ENCODE measurements at regions not wholly inside any gene's neighbourhood (a gene's known extent, or its start where the extent isn't known, plus 50 kb on each side); places are given as distances from the start of the nearest gene placed in this dataset.

GRCh38 chr2:8239531-8240088, 442.2 kb upstream of the ID2 start:
- in situ Hi-C loops (cut with MboI; ENCODE audit: low pct_ligation_motif_present in 1 of 4, low pct_unique_long_range_greater_than_20kb in 1 of 4, low sequenced_read_pairs in 3 of 4) (no loop called here), intact Hi-C loops (cut with DNase I; ENCODE audit: low total_unique reads) (loop anchor here (10.0 kb wide), 1 partner anchor 55 kb away; no protein-coding TSS in a partner anchor)
- Histone ChIP-seq H3K27me3 (no peaks in the 10 kb centered on the region), H3K36me3 (no peaks in the 10 kb centered on the region), H3K27ac (peak overlapping the region in 1 of 4 donors; percentile 19), H3K4me1 (peaks cover 9 to 30% (median 16%) of the 10 kb centered on the region in 4 donors), H3K4me3 (no peak overlapping the region), H3K9me3 (no peaks in the 10 kb centered on the region)
- DNase-seq, result no peak
- 10 to 41% methylated on average over 2 to 5 of the region's 5 CpGs for WGBS, 2 donors (ENCODE audit: low coverage in 1 of 2)
- TF ChIP-seq POLR2A (IDR thresholded peaks at IDR 0.05), result no peak
- TF ChIP-seq EP300 (IDR thresholded peaks at IDR 0.05; ENCODE audit: low read depth), result no peak
- TF ChIP-seq CTCF (IDR thresholded peaks at IDR 0.05), result no peak
- no peak for TF ChIP-seq POLR2AphosphoS5 (IDR thresholded peaks at IDR 0.05)

GRCh38 chr2:8241317-8241716, 440.5 kb upstream of the ID2 start:
- WGBS, 2 donors (ENCODE audit: low coverage in 1 of 2), result 42 to 60% methylated on average over 2 to 3 of the region's 3 CpGs
- intact Hi-C loops (cut with DNase I; ENCODE audit: low total_unique reads), result loop anchor here (10.0 kb wide), 1 partner anchor 53 kb away; no protein-coding TSS in a partner anchor
- Histone ChIP-seq H3K27ac (no peak overlapping the region), H3K36me3 (no peaks in the 10 kb centered on the region), H3K27me3 (no peaks in the 10 kb centered on the region), H3K4me3 (no peak overlapping the region), H3K9me3 (no peaks in the 10 kb centered on the region), H3K4me1 (peaks cover 9 to 26% (median 16%) of the 10 kb centered on the region in 4 donors)
- in situ Hi-C loops (cut with MboI; ENCODE audit: low pct_ligation_motif_present in 1 of 4, low pct_unique_long_range_greater_than_20kb in 1 of 4, low sequenced_read_pairs in 3 of 4), result no loop called here
- DNase-seq, result no peak
- no peak for TF ChIP-seq POLR2AphosphoS5 (IDR thresholded peaks at IDR 0.05)
- TF ChIP-seq EP300 (IDR thresholded peaks at IDR 0.05; ENCODE audit: low read depth), result no peak
- no peak for TF ChIP-seq CTCF (IDR thresholded peaks at IDR 0.05)
- no peak for TF ChIP-seq POLR2A (IDR thresholded peaks at IDR 0.05)

- no peak for DNase-seq
- Histone ChIP-seq H3K36me3 (no peaks in the 10 kb centered on the region), H3K27me3 (no peaks in the 10 kb centered on the region), H3K9me3 (no peaks in the 10 kb centered on the region), H3K4me3 (no peak overlapping the region), H3K27ac (no peak overlapping the region), H3K4me1 (peaks cover 9 to 21% (median 16%) of the 10 kb centered on the region in 4 donors)
- TF ChIP-seq CTCF (IDR thresholded peaks at IDR 0.05), result no peak
- no peak for TF ChIP-seq POLR2A (IDR thresholded peaks at IDR 0.05)
- TF ChIP-seq POLR2AphosphoS5 (IDR thresholded peaks at IDR 0.05), result no peak
- no peak for TF ChIP-seq EP300 (IDR thresholded peaks at IDR 0.05; ENCODE audit: low read depth)
- intact Hi-C loops (cut with DNase I; ENCODE audit: low total_unique reads) (loop anchor here (10.0 kb wide), 1 partner anchor 52 kb away; no protein-coding TSS in a partner anchor), in situ Hi-C loops (cut with MboI; ENCODE audit: low pct_ligation_motif_present in 1 of 4, low pct_unique_long_range_greater_than_20kb in 1 of 4, low sequenced_read_pairs in 3 of 4) (no loop called here)
- WGBS, 2 donors (ENCODE audit: low coverage in 1 of 2), result 80 to 81% methylated on average over 1 to 2 of the region's 2 CpGs
Measured at GRCh38 chr2:8242739-8243138, 439.1 kb upstream of the ID2 start.

GRCh38 chr2:8243748-8244400, 438.0 kb upstream of the ID2 start:
- peaks cover 6 to 12% (median 9%) of the 10 kb centered on the region in 4 donors for H3K4me1 ChIP-seq
- no peaks in the 10 kb centered on the region for H3K36me3 ChIP-seq
- in situ Hi-C loops (cut with MboI; ENCODE audit: low pct_ligation_motif_present in 1 of 4, low pct_unique_long_range_greater_than_20kb in 1 of 4, low sequenced_read_pairs in 3 of 4) (no loop called here), intact Hi-C loops (cut with DNase I; ENCODE audit: low total_unique reads) (loop anchor here (10.0 kb wide), 1 partner anchor 51 kb away; no protein-coding TSS in a partner anchor)
- no peak for TF ChIP-seq CTCF (IDR thresholded peaks at IDR 0.05)
- no peak for TF ChIP-seq POLR2AphosphoS5 (IDR thresholded peaks at IDR 0.05)
- no peak for TF ChIP-seq POLR2A (IDR thresholded peaks at IDR 0.05)
- WGBS, 2 donors (ENCODE audit: low coverage in 1 of 2), result 90% methylated on average over 5 of the region's 5 CpGs; no CpG with 5 or more reads in 1 of the 2 donors
- no peaks in the 10 kb centered on the region for H3K27me3 ChIP-seq
- no peak overlapping the region for H3K27ac ChIP-seq
- no peaks in the 10 kb centered on the region for H3K9me3 ChIP-seq
- no peak overlapping the region for H3K4me3 ChIP-seq
- DNase-seq, result no peak
